IMR-90 (cell line): ENCODE measurements at regions not wholly inside any gene's neighbourhood (a gene's known extent, or its start where the extent isn't known, plus 50 kb on each side); places are given as distances from the start of the nearest gene placed in this dataset.

Experiments
- ATAC-seq: fragments of 200-7000 bp; cut with Tn5 transposase; 2 replicates; pipeline ENCODE4 v1.9.1; 2020; ENCODE audit warnings: low read depth, mild to moderate bottlenecking, moderate library complexity
- BruUV-seq: library from RNA; stranded (reverse); fragments of 400-500 nt; replicated peaks from 2 replicates; lab custom pipeline; 2021; lab: Mats Ljungman, UMichigan
- CTCF ChIA-PET: fragments of 300-600 bp; formaldehyde crosslinking; extraction: SDS; loops from one replicate; lab custom pipeline; 2021; ENCODE audit warnings: antibody characterized with exemption; lab: Yijun Ruan, JAX
- POLR2A ChIA-PET: fragments of 300-600 bp; sonication (Branson Sonifier 250); formaldehyde crosslinking; loops from one replicate; lab custom pipeline; 2022; ENCODE audit warnings: antibody characterized with exemption; ENCODE audit not compliant: unreplicated experiment; lab: Charles Lee
- DNase-seq: peaks from one replicate; pipeline ENCODE4 v3.0.0; 2013
- H2AFZ ChIP-seq: replicated peaks from 2 replicates; pipeline ENCODE3; 2013; ENCODE audit warnings: low read length, mild to moderate bottlenecking; ENCODE audit not compliant: poor library complexity
- H2AK5ac ChIP-seq: 2 replicates; pipeline ENCODE4 v1.6.1; 2013; ENCODE audit warnings: low read depth, low read length, inconsistent platforms
- H2AK9ac ChIP-seq: replicated peaks from 2 replicates; pipeline ENCODE3; 2013; ENCODE audit warnings: mild to moderate bottlenecking, low read depth, low read length, moderate library complexity; ENCODE audit not compliant: poor library complexity
- H2BK120ac ChIP-seq: 2 replicates; pipeline ENCODE4 v1.6.1; 2013; ENCODE audit warnings: low read depth, low read length, inconsistent platforms
- H2BK15ac ChIP-seq: 3 replicates; pipeline ENCODE4 v1.6.1; 2013; ENCODE audit warnings: low read depth, low read length, inconsistent platforms
- H2BK20ac ChIP-seq: 2 replicates; pipeline ENCODE4 v1.6.1; 2013; ENCODE audit warnings: low read depth, mild to moderate bottlenecking, inconsistent platforms, low read length, moderate library complexity
- H2BK5ac ChIP-seq: 2 replicates; pipeline ENCODE4 v1.6.1; 2013; ENCODE audit warnings: mild to moderate bottlenecking, low read depth, low read length, inconsistent platforms; ENCODE audit not compliant: poor library complexity, severe bottlenecking
- H3K14ac ChIP-seq: replicated peaks from 2 replicates; pipeline ENCODE4 v1.6.1; 2013; ENCODE audit warnings: low read depth, low read length, inconsistent platforms
- H3K18ac ChIP-seq: 2 replicates; pipeline ENCODE4 v1.6.1; 2013; ENCODE audit warnings: low read depth, low read length, control low read depth
- H3K23ac ChIP-seq: 2 replicates; pipeline ENCODE4 v1.6.1; 2013; ENCODE audit warnings: low read depth, low read length, inconsistent platforms
- H3K27ac ChIP-seq: 2 replicates; pipeline ENCODE4 v1.5.1; 2013; ENCODE audit warnings: mild to moderate bottlenecking, control low read depth, low read length; ENCODE audit not compliant: insufficient read depth
- H3K27me3 ChIP-seq: 2 replicates; pipeline ENCODE4 v1.6.1; 2013; ENCODE audit warnings: low read length; ENCODE audit not compliant: control insufficient read depth, insufficient read depth
- H3K36me3 ChIP-seq: 2 replicates; pipeline ENCODE4 v1.6.1; 2013; ENCODE audit warnings: low read length, mixed read lengths; ENCODE audit not compliant: control insufficient read depth, insufficient read depth
- H3K4ac ChIP-seq: 2 replicates; pipeline ENCODE4 v1.6.1; 2013; ENCODE audit warnings: low read depth, low read length, inconsistent platforms
- H3K4me1 ChIP-seq: 2 replicates; pipeline ENCODE4 v1.6.1; 2013; ENCODE audit warnings: low read length, mixed read lengths; ENCODE audit not compliant: control insufficient read depth, insufficient read depth
- H3K4me2 ChIP-seq: 2 replicates; pipeline ENCODE4 v1.6.1; 2013; ENCODE audit warnings: low read depth, mild to moderate bottlenecking, control low read depth, low read length, moderate library complexity
- H3K4me3 ChIP-seq: 2 replicates; pipeline ENCODE4 v1.5.1; 2013; ENCODE audit warnings: low read depth, mild to moderate bottlenecking, control low read depth, low read length, moderate library complexity; ENCODE audit not compliant: insufficient read depth
- H3K56ac ChIP-seq: 2 replicates; pipeline ENCODE4 v1.6.1; 2013; ENCODE audit warnings: low read length, inconsistent platforms; ENCODE audit not compliant: insufficient read depth; ENCODE audit errors: extremely low read depth
- H3K79me1 ChIP-seq, 2 experiments: 2 replicates each; pipeline ENCODE4 v1.6.1; 2013; ENCODE audit warnings: low read length in 2 of 2, inconsistent platforms in 1 of 2, low read depth in 1 of 2
- H3K9ac ChIP-seq: 2 replicates; pipeline ENCODE4 v1.6.1; 2013; ENCODE audit warnings: low read depth, low read length, control low read depth
- H3K9me1 ChIP-seq: 2 replicates; pipeline ENCODE4 v1.6.1; 2013; ENCODE audit warnings: low read length, inconsistent platforms; ENCODE audit not compliant: insufficient read depth
- H3K9me3 ChIP-seq: 2 replicates; pipeline ENCODE4 v1.6.1; 2013; ENCODE audit warnings: low read length; ENCODE audit not compliant: control insufficient read depth, insufficient read depth
- H4K20me1 ChIP-seq: 2 replicates; pipeline ENCODE4 v1.6.1; 2013; ENCODE audit warnings: low read length, inconsistent platforms; ENCODE audit not compliant: insufficient read depth
- H4K5ac ChIP-seq: 2 replicates; pipeline ENCODE4 v1.6.1; 2013; ENCODE audit warnings: mild to moderate bottlenecking, low read depth, low read length, control low read depth
- H4K8ac ChIP-seq, 2 experiments: 2 replicates each; pipeline ENCODE4 v1.6.1; 2013; ENCODE audit warnings: low read depth in 2 of 2, low read length in 2 of 2, control low read depth in 1 of 2, inconsistent platforms in 1 of 2
- H4K91ac ChIP-seq: 2 replicates; pipeline ENCODE4 v1.6.1; 2013; ENCODE audit warnings: low read depth, low read length, inconsistent platforms; ENCODE audit not compliant: insufficient read depth
- BHLHE40 ChIP-seq: fragments of 150-350 bp; IDR thresholded peaks from 2 replicates; pipeline ENCODE4 v1.6.1; 2016; ENCODE audit warnings: mild to moderate bottlenecking, low read depth, low read length
- FOS ChIP-seq: fragments of 150-350 bp; IDR thresholded peaks from 2 replicates; pipeline ENCODE4 v1.6.1; 2016; ENCODE audit warnings: low read depth, low read length
- MAZ ChIP-seq: IDR thresholded peaks from 2 replicates; pipeline ENCODE4 v1.6.1; 2012; ENCODE audit warnings: low read depth, mild to moderate bottlenecking, low read length, improper control_type of control experiment, moderate library complexity, borderline replicate concordance
- RFX5 ChIP-seq: IDR thresholded peaks from 2 replicates; pipeline ENCODE4 v1.8.0; 2012; ENCODE audit warnings: low read depth, mild to moderate bottlenecking, low read length, moderate library complexity
- WGBS, 2 experiments: methylation state at CpG; one replicate each; pipeline versions ENCODE4 v1.1.5 to v1.1.7; 2013; ENCODE audit warnings: missing lambda C conversion rate in 2 of 2; ENCODE audit not compliant: insufficient read length in 1 of 2; ENCODE audit errors: extremely low coverage in 2 of 2; 5-methylcytosine and 5-hydroxymethylcytosine counted together
- dilution Hi-C: fragments of 300-500 bp; cut with HindIII; formaldehyde crosslinking; loops from one replicate; pipeline ENCODE4 v1.14.3; 2018; ENCODE audit warnings: low sequenced_read_pairs; ENCODE audit not compliant: unreplicated experiment
- in situ Hi-C: fragments of 300-500 bp; cut with MboI; formaldehyde crosslinking; loops from 3 replicates; pipeline ENCODE4 v1.14.3; 2019; ENCODE audit warnings: low sequenced_read_pairs, inconsistent platforms, mixed read lengths
- intact Hi-C: fragments of 100-400 bp; cut with micrococcal nuclease; formaldehyde crosslinking; loops from 2 replicates; pipeline ENCODE4 v1.10.0; 2022
- TF ChIP-seq, protein P1 (sequence below): fragments of 150-350 bp; IDR thresholded peaks from 2 replicates; pipeline ENCODE4 v1.6.1; 2017; ENCODE audit warnings: mild to moderate bottlenecking, antibody characterized with exemption, low read length, low read depth
- TF ChIP-seq, protein P2 (sequence below): fragments of 150-350 bp; IDR thresholded peaks from 2 replicates; pipeline ENCODE4 v1.6.1; 2016; ENCODE audit warnings: low read depth, mild to moderate bottlenecking, low read length, moderate library complexity, borderline replicate concordance

DNA sequence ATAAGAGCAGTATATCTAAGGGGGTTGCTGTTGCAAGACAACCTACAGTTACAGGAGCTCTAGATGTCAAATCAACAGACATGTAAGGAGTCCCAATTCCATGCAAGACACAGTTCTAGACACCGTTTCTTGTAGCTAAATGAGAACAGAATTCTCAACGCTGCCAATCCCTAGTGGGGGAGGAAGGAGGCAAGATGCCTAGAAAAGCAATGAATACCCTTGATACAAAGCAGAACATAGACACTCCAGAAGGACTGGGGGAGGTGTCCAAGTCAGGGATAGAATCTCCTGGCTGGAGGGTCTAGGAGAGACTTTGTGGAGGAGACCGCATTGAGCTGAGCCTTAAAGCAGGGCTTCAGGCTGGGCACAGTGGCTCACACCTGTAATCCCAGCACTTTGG, 280.2 kb downstream of the BUD13 start:
- WGBS, 2 experiments = no CpG with 5 or more reads among the region's 3 CpGs
- POLR2A ChIA-PET = no interaction called here

More for the DNA sequence above, 280.2 kb downstream of the BUD13 start:
- CTCF ChIA-PET = no interaction called here
- in situ Hi-C loops (no loop called here), dilution Hi-C loops (no loop called here), intact Hi-C loops (loop anchor here (10.0 kb wide), 1 partner anchor 1718 kb away; no protein-coding TSS in a partner anchor)
- H3K9ac ChIP-seq = no peak overlapping the region
- H3K36me3 ChIP-seq = no peaks in the 10 kb centered on the region
- no peak overlapping the region for H2BK20ac ChIP-seq
- no peak overlapping the region for H4K5ac ChIP-seq
- H3K56ac ChIP-seq = no peak overlapping the region
- no peak overlapping the region for H3K4me3 ChIP-seq
- H3K9me1 ChIP-seq = no peaks in the 10 kb centered on the region
- no peak overlapping the region for H2AK9ac ChIP-seq
- no peaks in the 10 kb centered on the region for H4K20me1 ChIP-seq
- H2AK5ac ChIP-seq = no peak overlapping the region
- no peak overlapping the region for H2AFZ ChIP-seq
- no peak overlapping the region for H2BK5ac ChIP-seq
- H3K18ac ChIP-seq = no peak overlapping the region
- TF ChIP-seq BHLHE40 (no peak), RFX5 (no peak), FOS (no peak), MAZ (no peak)
- TF ChIP-seq, protein P1, sequence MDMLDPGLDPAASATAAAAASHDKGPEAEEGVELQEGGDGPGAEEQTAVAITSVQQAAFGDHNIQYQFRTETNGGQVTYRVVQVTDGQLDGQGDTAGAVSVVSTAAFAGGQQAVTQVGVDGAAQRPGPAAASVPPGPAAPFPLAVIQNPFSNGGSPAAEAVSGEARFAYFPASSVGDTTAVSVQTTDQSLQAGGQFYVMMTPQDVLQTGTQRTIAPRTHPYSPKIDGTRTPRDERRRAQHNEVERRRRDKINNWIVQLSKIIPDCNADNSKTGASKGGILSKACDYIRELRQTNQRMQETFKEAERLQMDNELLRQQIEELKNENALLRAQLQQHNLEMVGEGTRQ = no peak
- TF ChIP-seq, protein P2, sequence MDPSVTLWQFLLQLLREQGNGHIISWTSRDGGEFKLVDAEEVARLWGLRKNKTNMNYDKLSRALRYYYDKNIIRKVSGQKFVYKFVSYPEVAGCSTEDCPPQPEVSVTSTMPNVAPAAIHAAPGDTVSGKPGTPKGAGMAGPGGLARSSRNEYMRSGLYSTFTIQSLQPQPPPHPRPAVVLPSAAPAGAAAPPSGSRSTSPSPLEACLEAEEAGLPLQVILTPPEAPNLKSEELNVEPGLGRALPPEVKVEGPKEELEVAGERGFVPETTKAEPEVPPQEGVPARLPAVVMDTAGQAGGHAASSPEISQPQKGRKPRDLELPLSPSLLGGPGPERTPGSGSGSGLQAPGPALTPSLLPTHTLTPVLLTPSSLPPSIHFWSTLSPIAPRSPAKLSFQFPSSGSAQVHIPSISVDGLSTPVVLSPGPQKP = no peak
- DNase-seq (no peak), ATAC-seq (no peak)
- no peak overlapping the region for H3K4me2 ChIP-seq
- H3K9me3 ChIP-seq = no peaks in the 10 kb centered on the region
- no peaks in the 10 kb centered on the region for H3K79me1 ChIP-seq
- H3K27me3 ChIP-seq = no peaks in the 10 kb centered on the region; the same call in 1 of the 2 replicates
- H3K27ac ChIP-seq = no peak overlapping the region
- no peaks in the 10 kb centered on the region for H3K4me1 ChIP-seq
- H3K14ac ChIP-seq = no peak overlapping the region
- no peak overlapping the region for H4K91ac ChIP-seq
- no peak overlapping the region for H2BK15ac ChIP-seq
- no peak overlapping the region for H3K23ac ChIP-seq
- no peak overlapping the region for H2BK120ac ChIP-seq
- BruUV-seq = no TSS peak
- no peak overlapping the region for H3K4ac ChIP-seq
- no peak overlapping the region for H4K8ac ChIP-seq
